Keratinocyte (primary cell): ENCODE measurements at regions not wholly inside any gene's neighbourhood (a gene's known extent, or its start where the extent isn't known, plus 50 kb on each side); places are given as distances from the start of the nearest gene placed in this dataset.

ENCODE experiments used
- DNase-seq: peaks from one replicate; pipeline ENCODE4 v3.0.0-alpha.2; 2011; ENCODE audit warnings: low read depth, missing footprints, low spot score
- FAIRE-seq: peaks from 2 replicates; lab custom pipeline; 2011; peaks lifted over from hg19 to GRCh38; lab: Jason Lieb, UNC
- H2AFZ ChIP-seq: 2 replicates; pipeline ENCODE4 v1.6.0; 2012; ENCODE audit warnings: low read length, control low read depth, inconsistent platforms; ENCODE audit not compliant: control insufficient read depth
- H3K27ac ChIP-seq: 2 replicates; pipeline ENCODE4 v1.5.1; 2011; ENCODE audit warnings: low read length; ENCODE audit not compliant: control insufficient read depth, insufficient read depth
- H3K27me3 ChIP-seq: 3 replicates; pipeline ENCODE4 v1.6.0; 2011; ENCODE audit warnings: low read length; ENCODE audit not compliant: control insufficient read depth, insufficient read depth; ENCODE audit errors: extremely low read depth
- H3K36me3 ChIP-seq, 2 experiments: 2 replicates in 1 of 2; 3 replicates in 1 of 2; pipeline ENCODE4 v1.5.1; 2011; ENCODE audit warnings: low read length in 2 of 2, mild to moderate bottlenecking in 1 of 2; ENCODE audit not compliant: control insufficient read depth in 2 of 2, insufficient read depth in 2 of 2; ENCODE audit errors: extremely low read depth in 1 of 2
- H3K4me1 ChIP-seq: 3 replicates; pipeline ENCODE4 v1.5.1; 2011; ENCODE audit warnings: low read length; ENCODE audit not compliant: control insufficient read depth, insufficient read depth; ENCODE audit errors: extremely low read depth
- H3K4me2 ChIP-seq: 3 replicates; pipeline ENCODE4 v1.6.0; 2011; ENCODE audit warnings: low read depth, low read length; ENCODE audit not compliant: control insufficient read depth, insufficient read depth; ENCODE audit errors: extremely low read depth
- H3K4me3 ChIP-seq, 3 experiments: fragments of 200-600 bp in 1 of 3; sonication (generic) in 1 of 3; 2 replicates in 2 of 3; 3 replicates in 1 of 3; pipeline ENCODE4 v1.5.1; 2011 to 2016; ENCODE audit warnings: low read length in 3 of 3, mild to moderate bottlenecking in 3 of 3, control low read depth in 2 of 3, inconsistent platforms in 1 of 3, low read depth in 1 of 3, mixed read lengths in 1 of 3, mixed run types in 1 of 3, moderate library complexity in 1 of 3; ENCODE audit not compliant: control insufficient read depth in 2 of 3, insufficient read depth in 2 of 3; ENCODE audit errors: extremely low read depth in 1 of 3
- H3K79me2 ChIP-seq: 2 replicates; pipeline ENCODE4 v1.6.0; 2012; ENCODE audit warnings: low read length; ENCODE audit not compliant: control insufficient read depth, insufficient read depth
- H3K9ac ChIP-seq: 3 replicates; pipeline ENCODE4 v1.6.0; 2011; ENCODE audit warnings: low read length; ENCODE audit not compliant: control insufficient read depth, insufficient read depth; ENCODE audit errors: extremely low read depth
- H3K9me1 ChIP-seq: 3 replicates; pipeline ENCODE4 v1.6.0; 2011; ENCODE audit warnings: low read length; ENCODE audit not compliant: control insufficient read depth, insufficient read depth; ENCODE audit errors: extremely low read depth
- H3K9me3 ChIP-seq: 2 replicates; pipeline ENCODE4 v1.5.1; 2012; ENCODE audit warnings: low read depth, low read length; ENCODE audit not compliant: control insufficient read depth
- H4K20me1 ChIP-seq: 3 replicates; pipeline ENCODE4 v1.6.0; 2011; ENCODE audit warnings: low read length; ENCODE audit not compliant: control insufficient read depth, insufficient read depth; ENCODE audit errors: extremely low read depth
- CTCF ChIP-seq, 3 experiments: IDR thresholded peaks in 1 of 3; conservative IDR thresholded peaks in 1 of 3; optimal IDR thresholded peaks in 1 of 3; 2 replicates in 2 of 3; 3 replicates in 1 of 3; pipeline versions ENCODE3 to v1.5.1; 2011; ENCODE audit warnings: low read length in 3 of 3, mild to moderate bottlenecking in 3 of 3, moderate library complexity in 2 of 3, control low read depth in 1 of 3, inconsistent platforms in 1 of 3; ENCODE audit not compliant: insufficient read depth in 2 of 3; ENCODE audit errors: extremely low read depth in 1 of 3
- EZH2 ChIP-seq: IDR thresholded peaks from one replicate; pipeline ENCODE4 v1.6.1; 2012; ENCODE audit warnings: inconsistent platforms, mild to moderate bottlenecking, low read length, moderate library complexity
- dilution Hi-C: fragments of 300-500 bp; cut with MboI; formaldehyde crosslinking; loops from one replicate; pipeline ENCODE4 v1.7.0; 2020; ENCODE audit warnings: low sequenced_read_pairs; ENCODE audit not compliant: extremely low pct_ligation_motif_present

DNA sequence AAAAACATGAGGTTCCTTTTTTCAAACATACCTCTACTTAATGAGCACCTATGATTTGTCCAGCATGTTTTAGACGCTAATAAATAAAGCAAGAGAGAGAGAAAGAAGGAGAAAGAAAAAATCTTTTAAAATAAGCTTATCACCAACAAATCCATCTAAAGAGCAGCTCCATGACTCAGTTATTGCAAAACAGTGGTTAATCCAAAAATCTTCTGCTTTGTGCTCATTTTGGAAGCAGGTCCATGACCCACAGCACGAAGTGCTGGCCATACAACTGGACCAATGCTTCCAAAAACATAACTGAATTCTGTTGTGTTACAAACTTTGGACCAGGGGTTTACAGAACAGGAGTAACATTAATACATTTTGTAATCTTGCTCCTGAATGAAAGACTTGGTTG lies 696.6 kb downstream of the KCNA4 start:
- H3K9me1 ChIP-seq = no peaks in the 10 kb centered on the region

DNA sequence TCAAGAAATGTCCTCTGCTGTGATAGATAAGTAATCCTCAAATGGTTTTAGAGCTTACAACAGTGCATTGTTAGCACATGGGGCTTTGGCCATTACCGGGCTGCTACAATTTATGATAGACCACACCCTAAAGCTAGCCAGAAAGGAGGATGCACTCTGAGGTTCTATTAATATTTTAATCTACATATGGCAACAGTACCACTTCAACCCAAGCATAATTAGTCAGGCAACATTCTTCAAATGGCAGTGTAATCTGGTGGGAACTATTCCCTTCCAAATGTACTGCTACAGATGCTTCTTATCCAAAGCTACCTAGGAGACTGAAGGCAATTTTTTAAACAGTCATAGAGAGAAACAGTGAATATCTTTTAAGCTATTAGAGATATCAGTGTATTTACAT lies 697.6 kb downstream of the KCNA4 start:
- no peak for FAIRE-seq
- Histone ChIP-seq H4K20me1 (no peaks in the 10 kb centered on the region), H3K4me3 (no peak overlapping the region), H3K9me3 (no peaks in the 10 kb centered on the region), H3K27ac (no peak overlapping the region), H2AFZ (no peak overlapping the region), H3K9me1 (no peaks in the 10 kb centered on the region), H3K4me1 (no peaks in the 10 kb centered on the region), H3K79me2 (no peaks in the 10 kb centered on the region), H3K36me3 (no peaks in the 10 kb centered on the region), H3K27me3 (no peaks in the 10 kb centered on the region), H3K4me2 (no peak overlapping the region), H3K9ac (no peak overlapping the region)
- dilution Hi-C loops = no loop called here
- no peak for DNase-seq
- TF ChIP-seq EZH2 (no peak), CTCF (optimal IDR thresholded peaks at IDR 0.05 in 1 of 3, IDR thresholded peaks at IDR 0.05 in 1 of 3, conservative IDR thresholded peaks at IDR 0.05 in 1 of 3; ENCODE audit: extremely low read depth in 1 of 3, insufficient read depth in 2 of 3, low read length in 3 of 3) (no peak)

More for the DNA sequence above, 696.6 kb downstream of the KCNA4 start:
- no peak for TF ChIP-seq EZH2
- TF ChIP-seq CTCF (optimal IDR thresholded peaks at IDR 0.05 in 1 of 3, IDR thresholded peaks at IDR 0.05 in 1 of 3, conservative IDR thresholded peaks at IDR 0.05 in 1 of 3; ENCODE audit: extremely low read depth in 1 of 3, insufficient read depth in 2 of 3, low read length in 3 of 3) = no peak
- no peak overlapping the region for H3K27ac ChIP-seq
- H3K27me3 ChIP-seq = no peaks in the 10 kb centered on the region
- H4K20me1 ChIP-seq = no peaks in the 10 kb centered on the region
- no peak for FAIRE-seq
- no peaks in the 10 kb centered on the region for H3K9me3 ChIP-seq
- H3K4me3 ChIP-seq = no peak overlapping the region
- H3K79me2 ChIP-seq = no peaks in the 10 kb centered on the region
- H2AFZ ChIP-seq = no peak overlapping the region
- no peak for DNase-seq
- H3K4me1 ChIP-seq = no peaks in the 10 kb centered on the region
- dilution Hi-C loops = no loop called here
- H3K4me2 ChIP-seq = no peak overlapping the region
- H3K36me3 ChIP-seq = no peaks in the 10 kb centered on the region
- no peak overlapping the region for H3K9ac ChIP-seq
